ENCODE measurements at regions not wholly inside any gene's neighbourhood (a gene's known extent, or its start where the extent isn't known, plus 50 kb on each side); places are given as distances from the start of the nearest gene placed in this dataset.

GRCh38 chr3:168883145-168883544 lies 780.4 kb downstream of the MECOM start:
- no peak for TF ChIP-seq CTCF (conservative IDR thresholded peaks at IDR 0.05)
- no peak for TF ChIP-seq ZFX (IDR thresholded peaks at IDR 0.05)
